PC-3 (cell line): ENCODE measurements at regions not wholly inside any gene's neighbourhood (a gene's known extent, or its start where the extent isn't known, plus 50 kb on each side); places are given as distances from the start of the nearest gene placed in this dataset.

Source experiments
- ATAC-seq: fragments of 200-7000 bp; cut with Tn5 transposase; 2 replicates; pipeline ENCODE4 v1.9.1; 2020; ENCODE audit warnings: mild to moderate bottlenecking, moderate library complexity
- BruUV-seq: library from RNA; stranded (reverse); fragments of 400-500 nt; replicated peaks from 2 replicates; lab custom pipeline; 2021; lab: Mats Ljungman, UMichigan
- CTCF ChIA-PET: fragments of 300-600 bp; sonication (Branson Sonifier 250); formaldehyde crosslinking; loops from one replicate; lab custom pipeline; 2022; ENCODE audit warnings: antibody characterized with exemption; lab: Charles Lee
- POLR2A ChIA-PET: fragments of 300-600 bp; sonication (Branson Sonifier 250); formaldehyde crosslinking; loops from one replicate; lab custom pipeline; 2022; ENCODE audit warnings: antibody characterized with exemption; ENCODE audit not compliant: unreplicated experiment; lab: Charles Lee
- DNase-seq: peaks from one replicate; pipeline ENCODE4 v3.0.0-alpha.2; 2015
- H2AFZ ChIP-seq: fragments of 300-600 bp; sonication (generic); 2 replicates; pipeline ENCODE4 v1.6.0; 2016; ENCODE audit warnings: antibody characterized with exemption, low read length
- H3F3A ChIP-seq: fragments of 300-600 bp; sonication (generic); one replicate; pipeline ENCODE4 v1.6.0; 2017; ENCODE audit warnings: antibody characterized with exemption, low read length, control low read depth, mild to moderate bottlenecking; ENCODE audit not compliant: unreplicated experiment
- H3K27ac ChIP-seq: fragments of 300-600 bp; sonication (generic); 2 replicates; pipeline ENCODE4 v1.5.1; 2016; ENCODE audit warnings: mild to moderate bottlenecking, low read length
- H3K27me3 ChIP-seq: fragments of 300-600 bp; sonication (generic); 2 replicates; pipeline ENCODE4 v1.6.1; 2016; ENCODE audit warnings: low read length, mixed read lengths
- H3K36me3 ChIP-seq: fragments of 300-600 bp; sonication (generic); 2 replicates; pipeline ENCODE4 v1.6.1; 2016; ENCODE audit warnings: low read depth, mixed run types, low read length, mixed read lengths
- H3K4me1 ChIP-seq: fragments of 300-600 bp; sonication (generic); 2 replicates; pipeline ENCODE4 v1.5.1; 2016; ENCODE audit warnings: low read length; ENCODE audit not compliant: insufficient read depth
- H3K4me2 ChIP-seq: fragments of 300-600 bp; sonication (generic); 2 replicates; pipeline ENCODE4 v1.6.0; 2016; ENCODE audit warnings: low read length
- H3K4me3 ChIP-seq: fragments of 300-600 bp; sonication (generic); 2 replicates; pipeline ENCODE4 v1.5.1; 2016; ENCODE audit warnings: mild to moderate bottlenecking, low read length, mixed read lengths
- H3K79me2 ChIP-seq: fragments of 300-600 bp; sonication (generic); 2 replicates; pipeline ENCODE4 v1.6.1; 2017; ENCODE audit warnings: low read length, mixed read lengths
- H3K9ac ChIP-seq: fragments of 300-600 bp; sonication (generic); 2 replicates; pipeline ENCODE4 v1.6.0; 2016; ENCODE audit warnings: mild to moderate bottlenecking, low read length
- H3K9me2 ChIP-seq: fragments of 300-600 bp; sonication (generic); replicated peaks from 2 replicates; pipeline ENCODE4 v1.6.1; 2016; ENCODE audit warnings: mixed run types, low read length, mixed read lengths
- H3K9me3 ChIP-seq: fragments of 300-600 bp; sonication (generic); 2 replicates; pipeline ENCODE4 v1.6.1; 2016; ENCODE audit warnings: low read length, mixed read lengths
- H4K20me1 ChIP-seq: fragments of 300-600 bp; sonication (generic); 2 replicates; pipeline ENCODE4 v1.6.1; 2016; ENCODE audit warnings: low read length, mixed read lengths
- EZH2 ChIP-seq: fragments of 300-600 bp; sonication (generic); IDR thresholded peaks from one replicate; pipeline ENCODE4 v1.6.1; 2017; ENCODE audit warnings: antibody characterized with exemption, mild to moderate bottlenecking, low read length; ENCODE audit not compliant: unreplicated experiment
- EZH2phosphoT487 ChIP-seq: fragments of 300-600 bp; sonication (generic); IDR thresholded peaks from 2 replicates; pipeline ENCODE4 v1.6.1; 2018; ENCODE audit warnings: mild to moderate bottlenecking, antibody characterized with exemption, low read length, borderline replicate concordance
- intact Hi-C: fragments of 100-400 bp; cut with micrococcal nuclease; formaldehyde crosslinking; loops from 2 replicates; pipeline ENCODE4 v1.9.0; 2023
- TF ChIP-seq, protein P1 (sequence below): fragments of 300-600 bp; sonication (generic); conservative IDR thresholded peaks from 2 replicates; pipeline ENCODE4 v1.5.1; 2017; ENCODE audit warnings: antibody characterized with exemption, low read depth, mild to moderate bottlenecking, low read length

GRCh38 chr18:78074400-78075020 is 824.9 kb downstream of the GALR1 start:
- H2AFZ ChIP-seq: no peak overlapping the region
- intact Hi-C loops: no loop called here
- no peak overlapping the region for H3K9ac ChIP-seq
- H3K79me2 ChIP-seq: no peaks in the 10 kb centered on the region
- no peak for DNase-seq
- no TSS peak for BruUV-seq
- no peaks in the 10 kb centered on the region for H3K36me3 ChIP-seq
- no peaks in the 10 kb centered on the region for H4K20me1 ChIP-seq
- no peaks in the 10 kb centered on the region for H3K9me2 ChIP-seq
- H3K4me2 ChIP-seq: no peak overlapping the region
- no peak overlapping the region for H3K27ac ChIP-seq
- no peak for ATAC-seq
- ChIA-PET POLR2A (no interaction called here), CTCF (no interaction called here)
- no peaks in the 10 kb centered on the region for H3F3A ChIP-seq
- TF ChIP-seq EZH2 (no peak), EZH2phosphoT487 (no peak)
- TF ChIP-seq, protein P1, sequence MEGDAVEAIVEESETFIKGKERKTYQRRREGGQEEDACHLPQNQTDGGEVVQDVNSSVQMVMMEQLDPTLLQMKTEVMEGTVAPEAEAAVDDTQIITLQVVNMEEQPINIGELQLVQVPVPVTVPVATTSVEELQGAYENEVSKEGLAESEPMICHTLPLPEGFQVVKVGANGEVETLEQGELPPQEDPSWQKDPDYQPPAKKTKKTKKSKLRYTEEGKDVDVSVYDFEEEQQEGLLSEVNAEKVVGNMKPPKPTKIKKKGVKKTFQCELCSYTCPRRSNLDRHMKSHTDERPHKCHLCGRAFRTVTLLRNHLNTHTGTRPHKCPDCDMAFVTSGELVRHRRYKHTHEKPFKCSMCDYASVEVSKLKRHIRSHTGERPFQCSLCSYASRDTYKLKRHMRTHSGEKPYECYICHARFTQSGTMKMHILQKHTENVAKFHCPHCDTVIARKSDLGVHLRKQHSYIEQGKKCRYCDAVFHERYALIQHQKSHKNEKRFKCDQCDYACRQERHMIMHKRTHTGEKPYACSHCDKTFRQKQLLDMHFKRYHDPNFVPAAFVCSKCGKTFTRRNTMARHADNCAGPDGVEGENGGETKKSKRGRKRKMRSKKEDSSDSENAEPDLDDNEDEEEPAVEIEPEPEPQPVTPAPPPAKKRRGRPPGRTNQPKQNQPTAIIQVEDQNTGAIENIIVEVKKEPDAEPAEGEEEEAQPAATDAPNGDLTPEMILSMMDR: no peak
- H3K27me3 ChIP-seq: peaks cover 86% of the 10 kb centered on the region
- no peaks in the 10 kb centered on the region for H3K9me3 ChIP-seq
- no peak overlapping the region for H3K4me3 ChIP-seq
- no peaks in the 10 kb centered on the region for H3K4me1 ChIP-seq

GRCh38 chr18:78080081-78080480 is 830.4 kb downstream of the GALR1 start:
- H3K9me3 ChIP-seq: no peaks in the 10 kb centered on the region
- ATAC-seq (no peak), DNase-seq (no peak)
- TF ChIP-seq EZH2phosphoT487: no peak
- TF ChIP-seq EZH2: no peak
- TF ChIP-seq, protein P1: no peak
- no peaks in the 10 kb centered on the region for H3K79me2 ChIP-seq
- no TSS peak for BruUV-seq
- intact Hi-C loops: no loop called here
- H3K4me3 ChIP-seq: no peak overlapping the region
- H3K9ac ChIP-seq: no peak overlapping the region
- CTCF ChIA-PET: no interaction called here
- H4K20me1 ChIP-seq: no peaks in the 10 kb centered on the region
- H3K27me3 ChIP-seq: peaks cover 63% of the 10 kb centered on the region
- H3K36me3 ChIP-seq: no peaks in the 10 kb centered on the region
- POLR2A ChIA-PET: no interaction called here
- H3K4me1 ChIP-seq: no peaks in the 10 kb centered on the region
- no peaks in the 10 kb centered on the region for H3K9me2 ChIP-seq
- no peak overlapping the region for H3K4me2 ChIP-seq
- H3F3A ChIP-seq: no peaks in the 10 kb centered on the region
- H3K27ac ChIP-seq: no peak overlapping the region
- H2AFZ ChIP-seq: no peak overlapping the region

GRCh38 chr18:78080761-78081160 is 831.1 kb downstream of the GALR1 start:
- Histone ChIP-seq H3K9me2 (no peaks in the 10 kb centered on the region), H4K20me1 (no peaks in the 10 kb centered on the region), H3K79me2 (no peaks in the 10 kb centered on the region), H3K4me1 (no peaks in the 10 kb centered on the region), H2AFZ (no peak overlapping the region), H3K27ac (no peak overlapping the region), H3F3A (no peaks in the 10 kb centered on the region), H3K9ac (no peak overlapping the region), H3K4me2 (no peak overlapping the region), H3K9me3 (no peaks in the 10 kb centered on the region), H3K27me3 (peaks cover 56% of the 10 kb centered on the region), H3K4me3 (no peak overlapping the region), H3K36me3 (no peaks in the 10 kb centered on the region)
- POLR2A ChIA-PET: no interaction called here
- intact Hi-C loops: no loop called here
- CTCF ChIA-PET: no interaction called here
- no peak for TF ChIP-seq EZH2phosphoT487
- TF ChIP-seq EZH2: no peak
- DNase-seq (no peak), ATAC-seq (no peak)
- BruUV-seq: no TSS peak
